ENCODE measurements at regions not wholly inside any gene's neighbourhood (a gene's known extent, or its start where the extent isn't known, plus 50 kb on each side); places are given as distances from the start of the nearest gene placed in this dataset.

- CTCF ChIA-PET (ENCODE audit: partially characterized antibody), result no interaction called here
Measured at GRCh38 chr3:104628185-104628789, 738.4 kb upstream of the ALCAM start.

DNA sequence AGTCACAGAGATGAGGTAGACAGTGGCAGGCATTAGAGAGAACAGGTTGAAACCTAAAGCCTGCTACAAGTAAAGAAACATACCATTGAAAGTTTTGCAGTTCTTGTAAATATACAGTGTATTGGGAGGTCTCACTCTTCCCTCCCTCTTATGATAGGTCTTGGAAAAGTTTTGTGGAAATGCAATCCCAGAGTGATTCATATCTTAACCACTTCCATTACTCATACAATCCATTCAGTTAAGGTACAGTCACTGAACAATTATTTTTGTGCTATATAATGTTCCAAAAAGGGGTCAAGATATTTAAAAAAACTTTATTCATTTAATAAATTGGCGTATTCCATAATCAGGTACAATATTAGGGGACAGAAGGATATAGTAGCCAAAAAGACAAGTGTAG lies 737.7 kb upstream of the ALCAM start:
- Mint-ChIP-seq H3K9me3 (no peaks in the 10 kb centered on the region), H3K27me3 (peaks cover 0 to 1% of the 10 kb centered on the region in 2 donors), H3K27ac (no peak overlapping the region), H3K4me3 (no peak overlapping the region), H3K36me3 (no peaks in the 10 kb centered on the region), H3K4me1 (no peaks in the 10 kb centered on the region)
- Histone ChIP-seq H3K4me3 (ENCODE audit: low read length in 2 of 2) (no peak overlapping the region), H3K36me3 (ENCODE audit: insufficient read depth, low read length) (no peaks in the 10 kb centered on the region), H3K27me3 (ENCODE audit: insufficient read depth, low read length) (no peaks in the 10 kb centered on the region), H3K9me3 (ENCODE audit: control insufficient read depth in 1 of 2, low read length in 2 of 2) (no peaks in the 10 kb centered on the region), H3K4me1 (ENCODE audit: insufficient read depth, low read length) (no peaks in the 10 kb centered on the region), H3K27ac (ENCODE audit: low read depth, low read length) (no peak overlapping the region)
- no peak for DNase-seq
- ChIA-PET POLR2A (ENCODE audit: partially characterized antibody) (no interaction called here), CTCF (ENCODE audit: partially characterized antibody) (no interaction called here)
- intact Hi-C loops (cut with micrococcal nuclease), result no loop called here

More at GRCh38 chr3:104628185-104628789, 738.4 kb upstream of the ALCAM start:
- H3K27me3 Mint-ChIP-seq, result peaks cover 0 to 1% of the 10 kb centered on the region in 2 donors
- Histone ChIP-seq H3K27me3 (ENCODE audit: insufficient read depth, low read length) (no peaks in the 10 kb centered on the region), H3K36me3 (ENCODE audit: insufficient read depth, low read length) (no peaks in the 10 kb centered on the region), H3K4me1 (ENCODE audit: insufficient read depth, low read length) (no peaks in the 10 kb centered on the region), H3K27ac (ENCODE audit: low read depth, low read length) (no peak overlapping the region), H3K9me3 (ENCODE audit: control insufficient read depth in 1 of 2, low read length in 2 of 2) (no peaks in the 10 kb centered on the region), H3K4me3 (ENCODE audit: low read length in 2 of 2) (no peak overlapping the region)
- peak in 2 of 5 donors; percentile 5 to 6 for DNase-seq
- intact Hi-C loops (cut with micrococcal nuclease), result loop anchor here (1.0 kb wide), 1 partner anchor 741 kb away; no protein-coding TSS in a partner anchor
- POLR2A ChIA-PET (ENCODE audit: partially characterized antibody), result no interaction called here
- no peaks in the 10 kb centered on the region for H3K9me3 Mint-ChIP-seq
- H3K4me3 Mint-ChIP-seq, result no peak overlapping the region
- no peak overlapping the region for H3K27ac Mint-ChIP-seq
- H3K36me3 Mint-ChIP-seq, result no peaks in the 10 kb centered on the region
- H3K4me1 Mint-ChIP-seq, result no peaks in the 10 kb centered on the region

GRCh38 chr3:104631254-104631653 lies 735.5 kb upstream of the ALCAM start:
- H3K4me3 Mint-ChIP-seq, result no peak overlapping the region
- Histone ChIP-seq H3K27ac (ENCODE audit: low read depth, low read length) (no peak overlapping the region), H3K9me3 (ENCODE audit: control insufficient read depth in 1 of 2, low read length in 2 of 2) (no peaks in the 10 kb centered on the region), H3K36me3 (ENCODE audit: insufficient read depth, low read length) (no peaks in the 10 kb centered on the region), H3K4me1 (ENCODE audit: insufficient read depth, low read length) (no peaks in the 10 kb centered on the region), H3K4me3 (ENCODE audit: low read length in 2 of 2) (no peak overlapping the region), H3K27me3 (ENCODE audit: insufficient read depth, low read length) (no peaks in the 10 kb centered on the region)
- ChIA-PET POLR2A (ENCODE audit: partially characterized antibody) (no interaction called here), CTCF (ENCODE audit: partially characterized antibody) (no interaction called here)
- no peak for DNase-seq
- no peaks in the 10 kb centered on the region for H3K4me1 Mint-ChIP-seq
- no peaks in the 10 kb centered on the region for H3K36me3 Mint-ChIP-seq
- no peak overlapping the region for H3K27ac Mint-ChIP-seq
- intact Hi-C loops (cut with micrococcal nuclease), result no loop called here
- peaks cover 0 to 1% of the 10 kb centered on the region in 2 donors for H3K27me3 Mint-ChIP-seq
- peaks cover 0 to under 1% (median 0%) of the 10 kb centered on the region in 8 donors for H3K9me3 Mint-ChIP-seq

DNA sequence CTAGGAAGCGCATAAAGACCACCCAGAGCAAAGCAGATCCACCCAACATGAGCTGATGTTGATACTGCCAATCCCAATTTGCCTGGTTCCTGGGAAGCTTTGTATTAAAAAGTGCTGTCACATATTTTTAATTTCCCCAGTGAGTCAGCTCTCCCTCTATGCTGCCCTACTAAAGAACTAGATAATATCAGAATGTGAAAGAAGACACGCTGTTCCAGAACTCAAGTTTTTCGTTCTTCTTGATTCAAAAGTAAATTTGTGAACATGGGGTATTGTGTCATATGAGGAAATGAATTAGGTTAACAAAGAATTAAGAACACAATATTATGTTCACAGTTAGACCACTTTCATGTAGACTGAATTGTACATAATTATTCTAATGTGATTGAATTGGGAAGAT lies 734.2 kb upstream of the ALCAM start:
- H3K4me3 Mint-ChIP-seq, result no peak overlapping the region

DNA sequence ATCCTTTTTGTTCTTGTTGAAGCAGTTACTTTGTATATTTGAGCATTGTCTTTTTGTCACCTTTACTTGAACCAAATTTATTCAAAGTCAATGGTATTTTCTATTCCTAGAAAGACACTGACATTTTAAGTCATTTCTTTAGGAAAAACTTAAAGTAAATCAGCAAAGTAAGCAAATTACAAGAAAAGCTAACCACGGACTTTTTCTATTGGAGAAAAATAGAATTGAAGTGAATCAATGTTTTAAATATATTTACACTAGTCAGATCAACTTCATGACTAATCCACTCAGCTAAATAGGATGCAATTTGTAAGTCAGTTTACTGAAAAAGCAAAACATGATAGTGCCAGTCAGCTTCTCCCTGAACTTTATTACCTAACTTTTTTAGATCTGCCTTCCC lies 733.8 kb upstream of the ALCAM start:
- no peaks in the 10 kb centered on the region for H3K27me3 ChIP-seq (ENCODE audit: insufficient read depth, low read length)
- no peak overlapping the region for H3K27ac ChIP-seq (ENCODE audit: low read depth, low read length)
- H3K4me1 ChIP-seq (ENCODE audit: insufficient read depth, low read length), result no peaks in the 10 kb centered on the region
- H3K36me3 Mint-ChIP-seq, result no peaks in the 10 kb centered on the region
- H3K27me3 Mint-ChIP-seq, result peaks cover 0 to 3% of the 10 kb centered on the region in 2 donors
- POLR2A ChIA-PET (ENCODE audit: partially characterized antibody), result no interaction called here
- H3K36me3 ChIP-seq (ENCODE audit: insufficient read depth, low read length), result no peaks in the 10 kb centered on the region
- no peak for DNase-seq
- no peak overlapping the region for H3K4me3 Mint-ChIP-seq
- no peaks in the 10 kb centered on the region for H3K4me1 Mint-ChIP-seq
- no peak overlapping the region for H3K27ac Mint-ChIP-seq
- no peaks in the 10 kb centered on the region for H3K9me3 ChIP-seq (ENCODE audit: control insufficient read depth in 1 of 2, low read length in 2 of 2)
- intact Hi-C loops (cut with micrococcal nuclease), result no loop called here
- CTCF ChIA-PET (ENCODE audit: partially characterized antibody), result no interaction called here
- H3K4me3 ChIP-seq (ENCODE audit: low read length in 2 of 2), result no peak overlapping the region
- H3K9me3 Mint-ChIP-seq, result peaks cover 0 to 6% (median 0%) of the 10 kb centered on the region in 8 donors

More for the DNA sequence above, 734.2 kb upstream of the ALCAM start:
- intact Hi-C loops (cut with micrococcal nuclease), result no loop called here
- no peaks in the 10 kb centered on the region for H3K27me3 ChIP-seq (ENCODE audit: insufficient read depth, low read length)
- no peaks in the 10 kb centered on the region for H3K9me3 ChIP-seq (ENCODE audit: control insufficient read depth in 1 of 2, low read length in 2 of 2)
- no peak for DNase-seq
- no peak overlapping the region for H3K27ac ChIP-seq (ENCODE audit: low read depth, low read length)
- CTCF ChIA-PET (ENCODE audit: partially characterized antibody), result no interaction called here
- H3K4me1 ChIP-seq (ENCODE audit: insufficient read depth, low read length), result no peaks in the 10 kb centered on the region
- H3K9me3 Mint-ChIP-seq, result peaks cover 0 to 6% (median 0%) of the 10 kb centered on the region in 8 donors
- no peaks in the 10 kb centered on the region for H3K36me3 Mint-ChIP-seq
- H3K36me3 ChIP-seq (ENCODE audit: insufficient read depth, low read length), result no peaks in the 10 kb centered on the region
- H3K4me3 ChIP-seq (ENCODE audit: low read length in 2 of 2), result no peak overlapping the region
- H3K27me3 Mint-ChIP-seq, result peaks cover 0 to 3% of the 10 kb centered on the region in 2 donors
- H3K27ac Mint-ChIP-seq, result no peak overlapping the region
- POLR2A ChIA-PET (ENCODE audit: partially characterized antibody), result no interaction called here
- no peaks in the 10 kb centered on the region for H3K4me1 Mint-ChIP-seq

GRCh38 chr3:104635872-104636580 lies 730.7 kb upstream of the ALCAM start:
- H3K4me3 ChIP-seq (ENCODE audit: low read length in 2 of 2), result no peak overlapping the region
- Mint-ChIP-seq H3K27ac (no peak overlapping the region), H3K9me3 (peaks cover 0 to 6% (median under 1%) of the 10 kb centered on the region in 8 donors), H3K36me3 (no peaks in the 10 kb centered on the region), H3K27me3 (peaks cover 0 to 5% of the 10 kb centered on the region in 2 donors), H3K4me1 (no peaks in the 10 kb centered on the region), H3K4me3 (no peak overlapping the region)
- H3K36me3 ChIP-seq (ENCODE audit: insufficient read depth, low read length), result no peaks in the 10 kb centered on the region
- no peak overlapping the region for H3K27ac ChIP-seq (ENCODE audit: low read depth, low read length)
- no peaks in the 10 kb centered on the region for H3K9me3 ChIP-seq (ENCODE audit: control insufficient read depth in 1 of 2, low read length in 2 of 2)
- no peaks in the 10 kb centered on the region for H3K4me1 ChIP-seq (ENCODE audit: insufficient read depth, low read length)
- ChIA-PET CTCF (ENCODE audit: partially characterized antibody) (no interaction called here), POLR2A (ENCODE audit: partially characterized antibody) (no interaction called here)
- DNase-seq, result no peak
- H3K27me3 ChIP-seq (ENCODE audit: insufficient read depth, low read length), result no peaks in the 10 kb centered on the region
- intact Hi-C loops (cut with micrococcal nuclease), result no loop called here

- no peak overlapping the region for H3K4me3 Mint-ChIP-seq
- Histone ChIP-seq H3K27ac (ENCODE audit: low read depth, low read length) (no peak overlapping the region), H3K4me3 (ENCODE audit: low read length in 2 of 2) (no peak overlapping the region), H3K36me3 (ENCODE audit: insufficient read depth, low read length) (no peaks in the 10 kb centered on the region), H3K9me3 (ENCODE audit: control insufficient read depth in 1 of 2, low read length in 2 of 2) (no peaks in the 10 kb centered on the region), H3K27me3 (ENCODE audit: insufficient read depth, low read length) (no peaks in the 10 kb centered on the region), H3K4me1 (ENCODE audit: insufficient read depth, low read length) (no peaks in the 10 kb centered on the region)
- no peak for DNase-seq
- CTCF ChIA-PET (ENCODE audit: partially characterized antibody), result no interaction called here
- intact Hi-C loops (cut with micrococcal nuclease), result no loop called here
- no peaks in the 10 kb centered on the region for H3K36me3 Mint-ChIP-seq
- POLR2A ChIA-PET (ENCODE audit: partially characterized antibody), result no interaction called here
- no peaks in the 10 kb centered on the region for H3K4me1 Mint-ChIP-seq
- H3K27ac Mint-ChIP-seq, result no peak overlapping the region
- peaks cover 0 to 2% of the 10 kb centered on the region in 2 donors for H3K27me3 Mint-ChIP-seq
- peaks cover 0 to 2% (median 0%) of the 10 kb centered on the region in 8 donors for H3K9me3 Mint-ChIP-seq
Measured at GRCh38 chr3:104642827-104643226, 723.9 kb upstream of the ALCAM start.
